ENCODE measurements at regions not wholly inside any gene's neighbourhood (a gene's known extent, or its start where the extent isn't known, plus 50 kb on each side); places are given as distances from the start of the nearest gene placed in this dataset.
A peak's percentile ranks its signal among the peaks of the same experiment; 100 is the strongest.

- intact Hi-C loops (cut with DNase I): no loop called here
- DNase-seq (no peak), ATAC-seq (ENCODE audit: poor library complexity) (no peak)
These were observed 178.6 kb downstream of the PHLDA1 start for GRCh38 chr12:75852956-75853355.

DNA sequence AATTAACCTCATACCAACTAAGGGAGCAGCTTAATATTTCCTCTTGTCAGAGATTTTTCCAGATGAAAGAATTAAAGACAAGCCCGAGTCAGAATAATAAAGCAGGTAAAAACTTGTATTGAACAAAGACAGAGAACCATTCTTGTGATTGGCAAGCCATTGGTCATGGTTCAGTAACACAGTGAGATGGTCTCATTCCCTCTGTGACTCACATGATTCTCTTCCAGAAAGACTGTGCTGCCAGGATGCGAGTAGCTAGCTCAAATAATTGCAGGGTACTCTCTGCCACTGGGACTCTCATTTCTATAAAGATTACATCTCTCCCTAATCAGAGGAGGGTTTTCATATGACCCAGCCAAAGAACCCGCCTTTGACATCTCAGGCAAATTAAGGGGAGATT lies 179.4 kb downstream of the PHLDA1 start:
- no peak for DNase-seq
- intact Hi-C loops (cut with DNase I): no loop called here
- ATAC-seq (ENCODE audit: poor library complexity): no peak

DNA sequence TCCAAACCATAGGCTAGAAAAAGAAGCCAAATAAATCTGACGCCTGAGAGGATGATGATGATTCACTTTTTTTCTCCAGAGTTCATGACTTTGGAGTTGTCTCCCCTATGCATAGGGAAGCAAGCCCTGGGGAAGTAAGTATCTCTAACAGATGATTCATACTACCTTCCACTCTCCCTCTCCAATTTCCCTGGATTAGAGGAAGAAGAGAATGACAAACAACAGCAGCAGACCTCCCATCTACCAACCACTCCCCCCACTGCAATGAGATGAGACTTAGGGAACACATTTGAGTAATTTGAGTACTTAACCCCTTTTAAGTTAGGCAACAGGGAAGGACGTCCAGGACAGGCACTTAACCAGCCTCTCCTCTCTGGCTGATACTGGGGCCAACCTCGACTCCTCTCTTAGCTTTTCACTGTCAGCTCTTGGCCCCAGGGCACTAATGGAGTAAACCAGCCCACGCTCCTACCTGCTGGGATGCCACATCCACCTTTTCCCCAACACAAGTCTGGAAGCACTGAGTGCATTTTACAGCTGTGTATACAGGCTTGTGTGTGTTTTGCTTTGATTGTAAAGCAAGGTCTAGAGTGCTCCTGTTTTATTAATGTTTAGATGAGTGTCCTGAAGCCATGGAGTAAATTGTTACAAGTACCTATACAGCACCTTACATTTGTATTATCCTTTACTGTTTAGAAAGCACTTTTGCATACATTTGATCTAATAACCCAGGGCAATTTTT lies 180.7 kb downstream of the PHLDA1 start:
- intact Hi-C loops (cut with DNase I): no loop called here
- no peak for DNase-seq
- ATAC-seq (ENCODE audit: poor library complexity): no peak

GRCh38 chr12:75848961-75849360 lies 182.6 kb downstream of the PHLDA1 start:
- DNase-seq (no peak), ATAC-seq (ENCODE audit: poor library complexity) (no peak)
- intact Hi-C loops (cut with DNase I): no loop called here

GRCh38 chr12:75848431-75848925 lies 183.1 kb downstream of the PHLDA1 start:
- no peak for DNase-seq
- intact Hi-C loops (cut with DNase I): no loop called here
- no peak for ATAC-seq (ENCODE audit: poor library complexity)

DNA sequence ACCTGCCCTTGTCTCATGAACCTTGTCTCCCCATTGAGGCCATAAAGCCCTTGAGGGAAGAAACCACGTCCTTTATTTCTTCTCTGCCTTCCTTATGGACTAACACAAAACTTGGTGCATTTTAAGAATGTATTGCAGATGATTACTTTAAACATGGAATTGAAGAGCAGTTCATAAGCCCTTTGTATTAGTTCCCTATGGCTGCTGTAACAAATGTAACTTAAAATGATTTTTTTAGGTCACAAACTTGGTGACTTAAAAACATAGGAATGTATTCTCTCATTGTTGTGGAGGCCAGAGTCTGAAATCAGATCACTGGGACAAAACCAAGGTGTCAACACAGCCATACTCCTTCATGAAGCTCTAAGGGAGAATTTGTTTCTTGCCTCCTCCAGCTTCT lies 185.5 kb downstream of the PHLDA1 start:
- DNase-seq (no peak), ATAC-seq (ENCODE audit: poor library complexity) (no peak)
- intact Hi-C loops (cut with DNase I): no loop called here

- ATAC-seq (ENCODE audit: poor library complexity) (peak; percentile 82), DNase-seq (no peak)
- intact Hi-C loops (cut with DNase I): no loop called here
These were observed 186.6 kb downstream of the PHLDA1 start for GRCh38 chr12:75844985-75845384.

- no peak for ATAC-seq (ENCODE audit: poor library complexity)
- intact Hi-C loops (cut with DNase I): no loop called here
- no peak for DNase-seq
These were observed 187.4 kb downstream of the PHLDA1 start for GRCh38 chr12:75844049-75844770.

- DNase-seq (no peak), ATAC-seq (ENCODE audit: poor library complexity) (peak; percentile 13)
- intact Hi-C loops (cut with DNase I): no loop called here
These were observed 189.5 kb downstream of the PHLDA1 start for GRCh38 chr12:75842090-75842489.

DNA sequence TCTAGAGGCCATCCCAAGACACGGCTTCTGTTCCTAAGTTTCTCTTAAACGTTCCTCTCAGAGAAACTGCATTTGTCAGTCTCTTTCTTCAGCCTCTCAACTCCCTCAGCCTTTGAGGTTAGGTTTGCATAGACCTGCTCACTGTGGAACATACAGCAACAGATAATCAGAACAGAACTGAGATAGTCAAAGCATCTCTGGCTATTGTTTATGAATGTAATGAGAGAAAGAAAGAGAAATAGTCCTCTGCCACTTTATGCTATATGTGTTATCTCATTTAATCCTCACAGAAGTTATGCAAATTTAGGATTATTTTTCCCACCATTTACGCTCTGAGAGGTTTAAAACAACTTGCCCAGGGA lies 190.6 kb downstream of the PHLDA1 start:
- intact Hi-C loops (cut with DNase I): no loop called here
- ATAC-seq (ENCODE audit: poor library complexity) (no peak), DNase-seq (no peak)

DNA sequence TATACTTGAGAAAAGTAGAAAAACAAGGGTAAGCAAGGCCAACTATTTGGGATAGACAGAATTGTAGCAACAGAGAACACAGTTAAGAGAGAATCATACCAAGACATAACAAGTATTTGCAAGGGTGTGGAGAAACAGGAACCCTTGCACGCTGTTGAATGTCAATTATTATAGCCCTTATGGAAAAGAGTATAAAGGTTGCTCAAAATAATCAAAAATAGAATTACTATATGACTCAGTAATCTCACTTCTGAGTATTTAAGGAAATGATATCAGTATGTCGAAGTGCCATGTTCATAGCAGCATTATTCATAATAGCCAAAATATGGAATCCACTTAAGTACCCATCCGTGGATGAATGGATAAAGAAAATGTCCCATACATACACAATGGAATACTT lies 193.3 kb downstream of the PHLDA1 start:
- no peak for ATAC-seq (ENCODE audit: poor library complexity)
- intact Hi-C loops (cut with DNase I): no loop called here
- DNase-seq: no peak

DNA sequence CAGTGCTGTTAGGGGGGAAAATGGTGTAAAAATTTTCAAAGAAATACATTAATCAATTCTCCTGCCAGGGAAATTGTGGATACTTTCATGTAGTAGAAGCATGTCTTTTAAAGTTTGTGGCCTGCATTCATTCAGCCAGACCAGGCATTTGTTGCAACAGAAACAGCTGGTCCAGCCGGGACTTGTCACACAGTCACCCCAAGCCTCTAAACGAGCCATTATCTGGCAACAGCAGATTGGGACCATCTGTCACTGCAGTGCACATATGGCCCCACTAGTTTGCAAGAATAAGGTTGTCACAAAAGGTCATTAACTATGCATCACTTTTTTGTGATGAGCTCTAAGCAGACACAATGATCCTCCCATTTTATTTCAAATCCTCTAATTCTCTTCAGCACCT lies 193.9 kb downstream of the PHLDA1 start:
- DNase-seq (peak; percentile 55), ATAC-seq (ENCODE audit: poor library complexity) (peak; percentile 69)
- intact Hi-C loops (cut with DNase I): no loop called here

GRCh38 chr12:75836533-75836932 lies 195.0 kb downstream of the PHLDA1 start:
- DNase-seq (no peak), ATAC-seq (ENCODE audit: poor library complexity) (peak; percentile 67)
- intact Hi-C loops (cut with DNase I): no loop called here

DNA sequence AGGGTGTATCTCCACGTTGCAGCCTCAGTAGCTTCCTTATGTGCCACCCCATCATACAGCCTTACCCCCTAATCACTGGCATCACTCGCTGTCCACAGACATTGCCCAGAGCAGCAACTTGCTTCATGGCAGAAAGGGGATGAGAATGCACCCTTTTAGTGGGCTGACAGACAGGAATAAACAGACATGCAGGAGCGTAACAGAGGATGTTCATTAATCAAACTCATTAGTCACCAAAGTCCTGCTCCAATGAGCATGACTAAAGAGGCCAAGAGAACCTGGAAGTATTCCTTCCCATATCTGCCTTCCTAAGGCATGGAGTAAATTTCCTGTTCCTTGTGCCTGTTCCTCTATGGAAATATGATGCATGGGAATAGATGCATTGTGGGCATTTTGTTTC lies 197.0 kb downstream of the PHLDA1 start:
- ATAC-seq (ENCODE audit: poor library complexity) (no peak), DNase-seq (no peak)
- intact Hi-C loops (cut with DNase I): no loop called here

DNA sequence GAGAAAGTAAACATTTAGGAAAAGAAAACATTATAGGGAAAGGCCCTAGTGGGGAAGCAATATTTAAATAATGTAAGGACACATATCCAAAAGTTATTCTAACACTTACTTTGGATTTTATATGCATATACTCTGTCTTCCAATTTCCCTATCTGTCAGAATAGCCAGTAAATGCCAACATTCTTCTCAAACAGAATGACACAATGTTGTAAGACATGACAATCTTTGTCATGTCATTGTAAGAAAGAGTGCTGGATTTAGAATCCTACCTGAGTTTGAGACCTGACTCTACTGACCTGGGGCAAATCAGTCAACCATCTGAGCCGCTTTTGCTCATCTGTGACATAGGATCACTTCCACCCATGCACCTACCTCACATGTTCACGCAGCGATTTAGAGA lies 198.3 kb downstream of the PHLDA1 start:
- ATAC-seq (ENCODE audit: poor library complexity) (no peak), DNase-seq (no peak)
- intact Hi-C loops (cut with DNase I): no loop called here

DNA sequence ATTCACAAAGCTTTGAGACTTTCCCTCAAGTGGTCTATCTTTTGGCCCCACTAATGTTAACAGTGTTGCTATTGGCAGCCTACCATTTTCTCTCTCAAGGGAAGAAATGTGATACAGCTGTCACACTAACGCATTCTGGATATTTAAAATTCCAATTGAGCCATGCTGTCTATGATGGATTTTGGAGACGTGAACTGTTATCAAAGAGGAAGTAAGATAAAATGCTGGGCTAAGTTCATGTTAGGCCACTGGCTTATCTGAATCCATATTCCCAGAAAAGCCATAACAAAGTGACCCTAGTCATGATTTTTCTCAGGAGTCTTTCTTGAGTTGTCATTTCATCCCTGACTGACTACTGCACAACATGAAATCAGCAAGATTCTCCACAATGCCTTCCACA lies 200.2 kb downstream of the PHLDA1 start:
- intact Hi-C loops (cut with DNase I): no loop called here
- DNase-seq (no peak), ATAC-seq (ENCODE audit: poor library complexity) (peak; percentile 43)

- DNase-seq: no peak
- no peak for ATAC-seq (ENCODE audit: poor library complexity)
- intact Hi-C loops (cut with DNase I): no loop called here
These were observed 204.5 kb downstream of the PHLDA1 start for GRCh38 chr12:75827061-75827460.

DNA sequence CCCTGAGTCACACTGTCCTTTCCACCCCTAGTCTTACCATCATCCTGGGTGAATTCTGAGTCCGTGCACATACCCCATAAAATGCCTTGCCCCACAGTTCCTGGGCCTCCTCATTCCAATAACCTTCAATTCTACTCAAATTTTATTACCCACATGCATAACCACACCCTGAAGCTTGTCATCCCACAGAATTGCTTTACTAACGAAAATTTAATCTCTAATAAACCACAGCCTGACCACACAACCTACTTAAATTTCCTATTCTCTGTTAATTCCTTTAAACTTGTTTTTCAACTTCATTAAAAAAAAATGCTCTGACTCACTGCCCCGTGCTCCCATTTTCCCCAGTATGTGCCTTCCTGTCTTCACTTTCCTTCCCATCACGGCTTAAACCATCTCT lies 205.9 kb downstream of the PHLDA1 start:
- intact Hi-C loops (cut with DNase I): no loop called here
- ATAC-seq (ENCODE audit: poor library complexity): no peak
- no peak for DNase-seq

DNA sequence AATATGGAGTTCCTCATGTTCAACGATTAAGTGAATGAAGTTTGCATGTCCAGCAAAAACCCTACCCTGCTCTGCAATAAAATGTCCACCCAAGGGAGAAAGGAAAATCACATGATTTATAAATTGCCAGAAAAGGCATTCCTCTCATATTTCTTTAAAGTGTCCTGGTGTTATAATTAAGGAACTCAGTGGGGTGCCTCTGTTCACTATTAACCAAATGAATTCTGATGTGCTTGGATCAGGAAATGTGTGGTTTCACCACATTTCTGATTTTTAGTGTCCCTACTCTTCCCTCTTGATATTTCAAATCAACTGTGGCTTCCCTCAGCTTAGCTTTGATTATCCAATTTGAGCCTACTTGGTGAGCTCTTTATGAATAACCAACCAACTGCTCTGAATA lies 208.1 kb downstream of the PHLDA1 start:
- ATAC-seq (ENCODE audit: poor library complexity) (no peak), DNase-seq (no peak)
- intact Hi-C loops (cut with DNase I): no loop called here

- intact Hi-C loops (cut with DNase I): no loop called here
- DNase-seq (no peak), ATAC-seq (ENCODE audit: poor library complexity) (no peak)
These were observed 209.2 kb downstream of the PHLDA1 start for GRCh38 chr12:75822416-75822815.
